GM21423 (cell line): ENCODE measurements at regions not wholly inside any gene's neighbourhood (a gene's known extent, or its start where the extent isn't known, plus 50 kb on each side); places are given as distances from the start of the nearest gene placed in this dataset.

Experiments
- ATAC-seq: cut with Tn5 transposase; IDR thresholded peaks from one replicate; pipeline ENCODE4 v1.9.1; 2021; ENCODE audit warnings: mild to moderate bottlenecking, moderate library complexity; ENCODE audit not compliant: unreplicated experiment

GRCh38 chr2:225738735-225739134 lies 339.2 kb downstream of the NYAP2 start:
- ATAC-seq, result no peak

- ATAC-seq, result no peak
Observed at GRCh38 chr2:225737556-225737955, 338.0 kb downstream of the NYAP2 start.

- ATAC-seq, result no peak
Observed at GRCh38 chr2:225735844-225736243, 336.3 kb downstream of the NYAP2 start.

GRCh38 chr2:225725726-225726125 lies 326.2 kb downstream of the NYAP2 start:
- no peak for ATAC-seq
